ENCODE measurements at regions not wholly inside any gene's neighbourhood (a gene's known extent, or its start where the extent isn't known, plus 50 kb on each side); places are given as distances from the start of the nearest gene placed in this dataset.

DNA sequence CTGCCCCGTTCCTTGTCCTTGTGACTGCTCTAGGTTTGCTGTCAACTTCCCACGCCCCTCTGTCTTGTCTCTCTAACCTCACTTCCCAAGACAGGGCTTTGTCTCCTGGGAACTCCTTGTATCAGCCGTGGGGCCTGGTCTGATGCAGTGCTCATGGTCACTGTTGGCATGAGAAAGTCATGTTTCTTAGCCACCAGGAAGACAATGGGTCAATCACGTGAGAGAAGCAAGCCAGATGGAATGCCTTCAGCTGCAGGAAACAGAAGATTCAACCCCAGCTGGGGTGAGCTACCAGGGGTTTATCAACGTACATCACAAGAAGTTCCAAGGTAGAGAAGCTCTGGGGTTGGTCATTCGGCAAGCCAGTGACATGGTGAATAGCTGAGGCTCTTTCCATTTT, 116.6 kb downstream of the IRF8 start:
- no peak for FAIRE-seq

GRCh38 chr16:86016201-86016965, 117.4 kb downstream of the IRF8 start:
- FAIRE-seq = peak; percentile 97
- DNase-seq (ENCODE audit: extremely low spot score, insufficient read length, low read depth) = peak; percentile 58

More for the DNA sequence above, 116.6 kb downstream of the IRF8 start:
- DNase-seq (ENCODE audit: extremely low spot score, insufficient read length, low read depth) = no peak

- DNase-seq (ENCODE audit: extremely low spot score, insufficient read length, low read depth) = no peak
- no peak for FAIRE-seq
Observed at GRCh38 chr16:86018071-86018470, 119.1 kb downstream of the IRF8 start.

- FAIRE-seq = no peak
- DNase-seq (ENCODE audit: extremely low spot score, insufficient read length, low read depth) = no peak
Observed at GRCh38 chr16:86018487-86018886, 119.5 kb downstream of the IRF8 start.

- FAIRE-seq (no peak), DNase-seq (ENCODE audit: extremely low spot score, insufficient read length, low read depth) (no peak)
Observed at GRCh38 chr16:86018941-86019340, 120.0 kb downstream of the IRF8 start.

DNA sequence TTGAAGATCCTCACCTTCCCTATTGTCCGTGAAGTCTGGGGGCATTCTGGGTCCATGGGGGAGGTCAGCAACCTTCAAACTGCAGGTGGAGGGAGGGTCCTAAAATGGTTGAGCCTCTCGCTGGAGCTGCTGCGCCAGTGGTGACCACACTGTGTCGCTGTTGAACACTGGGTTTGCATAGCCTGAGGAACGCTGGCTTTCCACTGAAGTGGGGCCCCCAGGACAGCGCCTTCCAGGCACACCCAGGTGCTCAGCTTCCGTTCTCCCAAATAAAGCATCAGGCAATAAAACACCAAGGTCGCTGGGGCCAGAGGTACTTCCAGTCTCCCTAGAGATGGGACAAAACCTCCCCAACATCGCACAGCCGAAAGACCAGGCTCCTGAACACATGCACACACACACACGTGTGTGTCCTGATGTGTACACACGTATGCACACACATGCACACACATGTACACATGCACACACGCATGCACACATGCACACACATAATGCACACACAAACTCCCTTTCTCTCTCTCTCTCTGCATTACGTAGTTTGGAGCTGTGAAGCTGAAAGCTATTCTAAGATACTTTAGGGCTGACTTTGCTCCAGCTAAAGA, 120.6 kb downstream of the IRF8 start:
- FAIRE-seq = no peak
- DNase-seq (ENCODE audit: extremely low spot score, insufficient read length, low read depth) = no peak

GRCh38 chr16:86020971-86021370, 122.0 kb downstream of the IRF8 start:
- no peak for FAIRE-seq
- no peak for DNase-seq (ENCODE audit: extremely low spot score, insufficient read length, low read depth)

GRCh38 chr16:86022381-86022960, 123.5 kb downstream of the IRF8 start:
- no peak for DNase-seq (ENCODE audit: extremely low spot score, insufficient read length, low read depth)
- FAIRE-seq = no peak

GRCh38 chr16:86024210-86024609, 125.2 kb downstream of the IRF8 start:
- FAIRE-seq (no peak), DNase-seq (ENCODE audit: extremely low spot score, insufficient read length, low read depth) (no peak)

DNA sequence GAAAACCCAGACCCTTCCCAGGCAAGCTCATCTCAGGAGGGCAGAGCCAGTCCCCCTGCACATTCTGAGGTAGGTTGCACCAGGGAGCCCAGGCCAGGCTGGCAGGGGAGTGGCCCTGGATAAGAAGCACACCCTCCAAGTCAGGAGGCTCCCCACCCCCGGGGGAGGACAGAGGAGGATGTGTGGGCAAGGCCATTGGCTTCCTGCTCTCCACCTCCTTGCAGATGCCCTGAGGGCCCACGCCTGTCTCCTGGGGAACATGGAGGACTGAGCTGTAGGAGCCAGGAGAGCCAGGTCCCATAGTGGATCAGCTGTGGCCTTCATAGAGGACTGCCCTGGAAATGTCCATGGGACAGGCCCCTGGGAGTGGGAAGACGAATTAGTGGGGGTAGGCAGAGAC, 126.7 kb downstream of the IRF8 start:
- no peak for DNase-seq (ENCODE audit: extremely low spot score, insufficient read length, low read depth)
- FAIRE-seq = no peak

DNA sequence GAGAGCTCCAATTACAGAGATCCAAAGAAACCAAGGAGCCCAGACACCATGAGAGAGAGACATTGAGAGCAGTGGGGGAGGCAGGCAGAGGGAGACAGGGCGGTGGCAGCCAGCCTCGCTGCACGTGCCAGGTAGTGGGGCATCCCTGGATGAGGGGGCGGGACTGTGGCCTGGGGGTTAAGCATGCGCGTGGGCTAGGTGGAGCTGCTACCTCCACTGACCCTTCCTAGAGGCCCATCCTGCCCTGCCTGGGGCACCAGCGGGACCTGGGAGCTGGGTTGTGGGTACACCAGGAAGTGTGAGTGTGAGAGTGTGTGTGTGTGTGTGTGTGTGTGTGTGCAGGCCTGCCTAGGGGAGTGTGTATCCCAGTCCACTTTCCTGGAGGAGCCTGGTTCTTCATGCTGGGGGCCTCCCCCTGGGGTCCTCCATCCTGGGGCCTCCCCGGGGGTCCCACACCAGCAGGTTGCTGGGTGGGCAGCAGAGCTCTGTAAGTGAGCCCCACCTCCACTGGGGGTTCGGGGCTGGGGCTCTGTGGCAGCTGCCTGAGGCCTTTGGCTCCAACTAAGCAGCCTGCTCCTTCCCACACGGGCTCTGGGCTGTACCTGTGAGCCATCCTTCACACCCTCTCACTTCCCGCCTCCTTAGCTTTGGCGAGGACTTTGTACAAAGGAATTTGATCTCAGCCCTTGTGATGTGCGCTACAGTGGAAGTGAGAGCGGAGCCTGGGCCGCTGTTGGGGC, 127.4 kb downstream of the IRF8 start:
- FAIRE-seq (no peak), DNase-seq (ENCODE audit: extremely low spot score, insufficient read length, low read depth) (no peak)

DNA sequence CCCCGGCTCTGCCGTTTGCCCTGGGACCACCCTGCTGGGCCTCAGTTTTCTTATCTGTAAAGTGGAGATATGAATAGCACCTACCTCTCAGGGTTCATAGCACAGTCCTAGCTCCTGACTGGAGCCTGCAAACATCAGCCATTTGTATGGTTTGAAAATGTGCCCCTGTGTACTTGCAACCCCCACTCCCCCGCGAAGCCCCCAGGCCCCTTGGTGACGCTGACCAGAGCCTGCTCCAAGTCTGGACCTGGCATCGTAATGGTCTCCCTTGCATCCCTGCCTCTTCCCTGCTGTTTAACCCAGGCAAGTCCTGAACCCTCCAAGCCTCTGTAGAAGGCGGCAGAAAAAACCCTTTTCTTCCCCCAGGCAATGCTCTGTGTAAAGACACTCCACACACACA, 128.0 kb downstream of the IRF8 start:
- no peak for DNase-seq (ENCODE audit: extremely low spot score, insufficient read length, low read depth)
- FAIRE-seq = no peak

DNA sequence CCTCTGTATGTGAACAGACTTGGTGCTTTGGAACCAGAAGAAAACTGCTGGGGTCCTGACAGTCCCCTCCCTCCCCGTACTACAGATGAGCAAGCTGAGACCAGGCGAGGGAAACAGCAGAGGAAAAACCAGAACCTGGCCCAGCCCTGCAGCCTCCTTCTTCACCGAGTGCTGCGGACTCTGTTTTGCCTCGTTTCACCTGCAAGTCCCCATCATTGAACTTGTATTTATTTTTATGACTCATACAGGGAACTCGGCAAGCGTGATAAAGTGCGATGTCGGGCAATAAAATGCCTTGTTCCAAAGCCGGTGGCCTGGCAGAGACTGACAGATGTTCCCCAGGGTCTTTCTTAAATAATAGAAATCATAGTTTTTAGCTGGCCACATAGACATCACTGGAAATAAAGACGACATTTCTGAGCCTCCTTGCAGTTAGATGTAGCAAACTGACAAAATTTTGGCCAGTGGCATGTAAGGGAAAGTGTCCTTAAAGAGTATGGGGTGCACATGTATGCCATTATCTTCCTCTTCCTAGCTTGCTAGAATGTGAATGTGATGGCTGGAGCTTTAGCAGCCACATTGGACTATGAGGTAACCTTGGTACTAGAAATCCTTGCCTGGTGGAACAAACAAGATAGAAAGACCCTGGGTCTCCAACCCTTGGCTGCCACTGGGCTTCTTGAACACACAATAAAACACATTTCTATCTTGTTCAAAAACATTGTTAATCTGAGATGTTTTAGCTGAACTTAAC, 128.6 kb downstream of the IRF8 start:
- DNase-seq (ENCODE audit: extremely low spot score, insufficient read length, low read depth) (no peak), FAIRE-seq (no peak)

DNA sequence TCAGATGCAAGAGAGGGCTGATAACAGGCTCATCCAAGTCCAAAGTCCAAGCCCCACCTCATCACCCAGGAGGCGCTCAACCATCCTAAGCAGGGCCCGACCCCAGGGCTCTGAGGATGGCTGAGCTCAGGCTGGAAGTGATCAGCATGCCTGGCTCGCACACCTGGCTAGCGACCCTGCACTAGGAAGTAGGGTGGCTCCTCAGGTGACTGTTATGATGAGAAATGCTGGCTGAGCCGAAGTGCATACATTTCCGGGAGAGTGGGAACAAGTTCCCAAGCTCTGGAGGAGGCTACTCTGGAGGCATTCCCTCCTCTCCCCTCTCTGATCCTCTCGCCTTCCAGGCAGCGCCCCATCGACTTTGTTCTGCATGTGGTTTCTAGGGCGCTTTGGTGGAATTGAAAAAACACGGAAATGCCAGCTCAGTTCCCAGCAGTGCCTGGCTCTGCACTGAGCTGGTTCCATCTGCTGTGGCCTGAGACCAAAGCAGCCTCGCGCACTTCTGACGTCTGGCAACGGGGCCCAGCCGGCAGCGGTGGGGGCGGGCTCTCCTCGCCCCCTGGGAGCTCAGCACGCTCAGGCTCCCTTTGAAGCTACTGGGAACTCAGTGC, 130.3 kb downstream of the IRF8 start:
- no peak for DNase-seq (ENCODE audit: extremely low spot score, insufficient read length, low read depth)
- FAIRE-seq = no peak

- DNase-seq (ENCODE audit: extremely low spot score, insufficient read length, low read depth) (no peak), FAIRE-seq (no peak)
Observed at GRCh38 chr16:86030116-86030515, 131.2 kb downstream of the IRF8 start.

DNA sequence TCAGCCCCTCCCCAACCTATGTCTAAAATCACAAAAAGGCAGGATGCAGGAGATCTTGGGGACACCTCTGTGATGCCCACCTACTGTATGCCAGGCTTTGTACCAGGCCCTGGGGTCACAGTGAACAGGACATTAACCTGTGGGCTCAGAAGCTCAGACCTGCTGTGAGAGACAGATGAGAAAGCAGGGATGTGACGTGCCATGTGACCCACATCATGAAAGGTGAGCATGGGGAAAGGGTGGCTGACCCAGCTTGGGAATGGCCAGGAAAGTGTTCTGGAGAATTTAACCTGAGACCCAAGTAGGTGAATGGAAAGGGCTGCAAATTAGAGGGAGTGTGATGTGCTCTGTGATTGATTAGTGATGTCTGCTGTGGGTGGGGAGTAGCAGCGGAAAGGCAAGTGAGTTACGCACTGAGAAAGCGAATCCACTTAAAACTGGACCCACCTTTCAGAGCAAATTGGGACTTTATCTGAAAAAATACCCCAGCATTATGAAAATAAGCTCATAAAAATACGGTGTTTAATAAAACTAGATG, 132.2 kb downstream of the IRF8 start:
- no peak for DNase-seq (ENCODE audit: extremely low spot score, insufficient read length, low read depth)
- FAIRE-seq = no peak

DNA sequence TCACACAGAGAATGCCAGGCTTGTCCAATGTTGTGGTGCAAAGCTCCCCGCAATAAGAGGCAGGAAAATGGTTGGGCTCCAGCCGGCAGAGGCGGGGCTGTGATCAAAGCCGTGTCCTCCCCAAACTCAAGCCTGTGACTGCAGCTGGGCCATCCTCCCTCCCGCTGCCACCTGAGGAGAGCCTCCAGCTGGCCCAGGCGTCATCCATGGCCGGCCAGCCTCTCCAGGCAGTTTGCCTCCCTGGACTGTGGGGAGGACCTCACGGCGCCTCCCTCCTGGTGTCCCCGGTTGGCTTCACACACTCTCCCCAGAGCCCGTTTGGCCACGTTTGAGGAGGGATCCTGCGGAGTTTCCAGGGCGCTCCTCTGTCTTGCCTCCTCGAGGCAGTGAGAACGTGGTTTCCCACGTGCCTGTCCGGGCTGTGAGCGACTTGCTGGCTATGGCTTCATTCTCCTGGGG, 134.1 kb downstream of the IRF8 start:
- DNase-seq (ENCODE audit: extremely low spot score, insufficient read length, low read depth) = no peak

GRCh38 chr16:86033971-86034370, 135.0 kb downstream of the IRF8 start:
- no peak for DNase-seq (ENCODE audit: extremely low spot score, insufficient read length, low read depth)
- FAIRE-seq = no peak

More for the DNA sequence above, 134.1 kb downstream of the IRF8 start:
- FAIRE-seq = no peak

- FAIRE-seq (no peak), DNase-seq (ENCODE audit: extremely low spot score, insufficient read length, low read depth) (no peak)
Observed at GRCh38 chr16:86034421-86034919, 135.5 kb downstream of the IRF8 start.
